Prostate gland (tissue), 2 donors: ENCODE measurements at regions not wholly inside any gene's neighbourhood (a gene's known extent, or its start where the extent isn't known, plus 50 kb on each side); places are given as distances from the start of the nearest gene placed in this dataset.

Source experiments
- DNase-seq: peaks from one replicate; pipeline ENCODE4 v3.0.0-alpha.2; 2019; ENCODE audit warnings: low spot score
- H3K27ac ChIP-seq, 2 donors: fragments of 200-600 bp; sonication (generic); 2 replicates each; pipeline ENCODE4 v1.5.1; 2017 to 2019
- H3K27me3 ChIP-seq: fragments of 200-600 bp; sonication (generic); replicated peaks from 2 replicates; pipeline ENCODE4 v1.5.1; 2019; ENCODE audit not compliant: insufficient read depth
- H3K36me3 ChIP-seq, 2 donors: fragments of 200-600 bp; sonication (generic); 1 replicate in 1 of 2; 2 replicates in 1 of 2; pipeline versions ENCODE4 v1.5.1 to v1.8.1; 2017 to 2019
- H3K4me1 ChIP-seq: fragments of 200-600 bp; sonication (generic); replicated peaks from 2 replicates; pipeline ENCODE4 v1.5.1; 2019
- H3K4me3 ChIP-seq, 2 donors: fragments of 200-600 bp; sonication (generic); 2 replicates each; pipeline ENCODE4 v1.5.1; 2017 to 2019
- H3K9me3 ChIP-seq: fragments of 200-600 bp; sonication (generic); 2 replicates; pipeline ENCODE4 v1.5.1; 2017
- CTCF ChIP-seq, 4 experiments: fragments of 200-600 bp in 2 of 4; fragments of 450-650 bp in 2 of 4; sonication (generic) in 2 of 4; IDR thresholded peaks; 1 replicate in 3 of 4; 2 replicates in 1 of 4; pipeline ENCODE4 v1.5.1; 2016 to 2019; ENCODE audit warnings: antibody characterized with exemption in 4 of 4, mild to moderate bottlenecking in 2 of 4, moderate library complexity in 2 of 4
- POLR2A ChIP-seq: fragments of 450-650 bp; IDR thresholded peaks from one replicate; pipeline ENCODE4 v1.6.1; 2016; ENCODE audit warnings: antibody characterized with exemption, mild to moderate bottlenecking
- POLR2AphosphoS5 ChIP-seq: sonication (generic); formaldehyde crosslinking; IDR thresholded peaks from one replicate; pipeline ENCODE4 v1.6.1; 2017; ENCODE audit warnings: antibody characterized with exemption
- WGBS: methylation state at CpG from one replicate; pipeline ENCODE4 v1.1.5; 2018; 5-methylcytosine and 5-hydroxymethylcytosine counted together
- intact Hi-C: fragments of 100-400 bp; cut with DNase I; formaldehyde crosslinking; loops from one replicate; pipeline ENCODE4 v1.14.2; 2022

GRCh38 chr2:66733364-66733999, 298.6 kb downstream of the MEIS1 start:
- Histone ChIP-seq H3K4me1 (no peaks in the 10 kb centered on the region), H3K27ac (no peak overlapping the region), H3K27me3 (no peaks in the 10 kb centered on the region), H3K4me3 (no peak overlapping the region), H3K9me3 (no peaks in the 10 kb centered on the region), H3K36me3 (no peaks in the 10 kb centered on the region)
- no peak for DNase-seq
- TF ChIP-seq CTCF (IDR thresholded peaks at IDR 0.05) (no peak), POLR2A (no peak), POLR2AphosphoS5 (no peak)
- intact Hi-C loops, result no loop called here
- WGBS, result 67% methylated on average over 8 of the region's 8 CpGs

- Histone ChIP-seq H3K4me1 (no peaks in the 10 kb centered on the region), H3K9me3 (no peaks in the 10 kb centered on the region), H3K27ac (no peak overlapping the region), H3K4me3 (no peak overlapping the region), H3K36me3 (no peaks in the 10 kb centered on the region), H3K27me3 (no peaks in the 10 kb centered on the region)
- TF ChIP-seq CTCF (IDR thresholded peaks at IDR 0.05) (no peak), POLR2A (no peak), POLR2AphosphoS5 (no peak)
- WGBS, result 76% methylated on average over 3 of the region's 3 CpGs
- DNase-seq, result no peak
- intact Hi-C loops, result no loop called here
These were observed 314.0 kb downstream of the MEIS1 start for GRCh38 chr2:66748939-66749338.

GRCh38 chr2:66749566-66749965, 314.6 kb downstream of the MEIS1 start:
- WGBS, result 58% methylated on average over 1 of the region's 1 CpG
- Histone ChIP-seq H3K36me3 (no peaks in the 10 kb centered on the region), H3K4me1 (no peaks in the 10 kb centered on the region), H3K27ac (no peak overlapping the region), H3K27me3 (no peaks in the 10 kb centered on the region), H3K4me3 (no peak overlapping the region), H3K9me3 (no peaks in the 10 kb centered on the region)
- intact Hi-C loops, result no loop called here
- TF ChIP-seq CTCF (IDR thresholded peaks at IDR 0.05) (no peak), POLR2A (no peak), POLR2AphosphoS5 (no peak)
- no peak for DNase-seq

GRCh38 chr2:66753257-66753656, 318.3 kb downstream of the MEIS1 start:
- Histone ChIP-seq H3K27ac (no peak overlapping the region), H3K4me1 (no peaks in the 10 kb centered on the region), H3K4me3 (no peak overlapping the region), H3K27me3 (no peaks in the 10 kb centered on the region), H3K36me3 (no peaks in the 10 kb centered on the region), H3K9me3 (no peaks in the 10 kb centered on the region)
- intact Hi-C loops, result no loop called here
- TF ChIP-seq POLR2AphosphoS5 (no peak), POLR2A (no peak), CTCF (IDR thresholded peaks at IDR 0.05) (no peak)
- DNase-seq, result no peak
- WGBS, result 63% methylated on average over 1 of the region's 1 CpG

- 71% methylated on average over 3 of the region's 3 CpGs for WGBS
- no peak for DNase-seq
- no peak overlapping the region for H3K4me3 ChIP-seq
- intact Hi-C loops, result no loop called here
- no peaks in the 10 kb centered on the region for H3K27me3 ChIP-seq
- no peaks in the 10 kb centered on the region for H3K36me3 ChIP-seq
- no peak for TF ChIP-seq CTCF (IDR thresholded peaks at IDR 0.05)
- TF ChIP-seq POLR2AphosphoS5, result no peak
- no peak for TF ChIP-seq POLR2A
- H3K9me3 ChIP-seq, result no peaks in the 10 kb centered on the region
- H3K4me1 ChIP-seq, result no peaks in the 10 kb centered on the region
- H3K27ac ChIP-seq, result no peak overlapping the region
These were observed 318.7 kb downstream of the MEIS1 start for GRCh38 chr2:66753660-66754059.
